ENCODE measurements at regions not wholly inside any gene's neighbourhood (a gene's known extent, or its start where the extent isn't known, plus 50 kb on each side); places are given as distances from the start of the nearest gene placed in this dataset.

DNA sequence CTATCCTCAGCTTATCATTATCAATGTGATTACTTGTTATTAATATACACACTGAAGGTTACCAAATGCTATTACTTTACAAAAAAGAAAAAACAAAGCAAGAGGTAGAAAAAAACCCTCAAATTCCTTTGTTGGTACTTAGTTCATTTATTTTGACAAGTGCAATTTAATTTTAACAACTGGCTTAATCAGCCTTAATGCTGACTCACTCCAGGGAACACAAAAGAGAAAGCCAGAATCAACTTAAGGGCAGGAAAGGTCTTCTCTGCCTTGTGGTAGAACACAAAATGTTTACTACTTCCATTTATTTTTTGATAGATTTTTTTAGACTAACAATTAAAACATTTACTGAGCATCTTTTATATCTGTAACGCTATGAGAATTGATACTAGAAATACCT, 417.1 kb downstream of the PCDH17 start:
- DNase-seq (ENCODE audit: low read depth) = peak; percentile 80

- no peak for DNase-seq (ENCODE audit: low read depth)
Observed at GRCh38 chr13:58051396-58051795, 419.9 kb downstream of the PCDH17 start.

GRCh38 chr13:58051807-58052375, 420.3 kb downstream of the PCDH17 start:
- DNase-seq (ENCODE audit: low read depth) = no peak

GRCh38 chr13:58056426-58056825, 424.9 kb downstream of the PCDH17 start:
- peak; percentile 21 for DNase-seq (ENCODE audit: low read depth)

DNA sequence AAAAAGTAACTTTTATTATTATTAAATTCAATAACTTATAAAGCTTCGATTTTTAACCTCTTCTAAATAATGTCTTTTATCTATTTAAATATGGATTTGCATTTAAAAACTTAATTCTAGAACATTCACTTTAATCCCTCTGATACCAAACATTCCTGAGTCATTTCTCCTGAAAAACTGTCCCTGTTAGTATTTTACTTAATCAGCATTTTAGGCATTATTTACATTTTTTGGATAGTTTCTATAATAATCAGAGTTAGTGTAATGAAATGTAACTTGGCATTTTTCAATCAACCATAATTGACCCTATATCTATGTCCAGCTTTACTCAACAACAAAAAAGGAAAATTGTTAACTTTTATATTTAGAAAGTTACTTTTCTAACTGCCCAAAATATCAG, 428.1 kb downstream of the PCDH17 start:
- no peak for DNase-seq (ENCODE audit: low read depth)

- DNase-seq (ENCODE audit: low read depth) = no peak
Observed at GRCh38 chr13:58080806-58081205, 449.3 kb downstream of the PCDH17 start.

DNA sequence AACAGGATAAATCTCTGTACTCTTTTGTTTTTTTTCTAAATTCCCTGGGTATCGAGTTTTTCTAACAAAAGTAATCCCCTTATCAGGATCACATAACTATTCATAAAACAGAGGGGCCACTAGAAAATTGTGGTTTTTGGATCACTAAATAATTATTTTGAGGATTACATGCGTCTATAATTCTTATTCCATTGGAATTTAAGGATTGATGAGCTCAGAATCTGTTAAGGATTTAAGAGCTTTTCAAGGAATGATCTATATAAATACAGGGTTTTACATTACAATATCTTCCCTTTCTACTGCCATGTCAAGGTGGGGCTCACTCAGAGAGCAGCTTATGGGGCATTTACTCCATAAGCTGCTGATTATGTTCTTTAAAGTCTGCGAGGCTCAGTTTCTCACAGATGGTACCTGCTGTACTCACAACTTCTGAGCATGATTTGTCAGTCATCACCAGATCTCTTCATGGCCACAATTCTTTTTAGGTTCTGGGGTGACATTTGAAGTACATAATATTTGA, 449.8 kb downstream of the PCDH17 start:
- no peak for DNase-seq (ENCODE audit: low read depth)

GRCh38 chr13:58083064-58083463, 451.5 kb downstream of the PCDH17 start:
- DNase-seq (ENCODE audit: low read depth) = no peak

GRCh38 chr13:58085274-58085673, 453.7 kb downstream of the PCDH17 start:
- no peak for DNase-seq (ENCODE audit: low read depth)

GRCh38 chr13:58085819-58086218, 454.3 kb downstream of the PCDH17 start:
- peak; percentile 4 for DNase-seq (ENCODE audit: low read depth)

DNA sequence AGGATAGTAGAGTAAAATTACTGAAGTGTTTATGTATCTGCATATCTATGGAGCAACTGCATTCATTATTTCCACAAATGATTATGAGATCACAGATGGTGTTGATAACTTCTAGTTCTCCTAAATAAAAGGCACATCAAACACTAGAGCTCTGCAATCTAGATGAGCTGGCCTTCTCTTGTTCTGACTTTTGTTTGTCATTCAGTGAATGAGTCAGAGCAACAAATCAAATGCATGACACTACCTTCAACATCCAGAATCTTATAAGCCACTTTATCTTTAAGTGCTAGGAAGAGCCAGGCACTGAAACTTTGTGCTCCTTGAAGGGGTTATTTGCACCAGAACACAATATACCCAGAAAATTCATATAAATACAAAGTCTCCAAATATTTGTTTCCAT, 456.0 kb downstream of the PCDH17 start:
- peak; percentile 1 for DNase-seq (ENCODE audit: low read depth)

GRCh38 chr13:58093394-58093793, 461.9 kb downstream of the PCDH17 start:
- DNase-seq (ENCODE audit: low read depth) = no peak

GRCh38 chr13:58097831-58098230, 466.3 kb downstream of the PCDH17 start:
- DNase-seq (ENCODE audit: low read depth) = peak; percentile 32

DNA sequence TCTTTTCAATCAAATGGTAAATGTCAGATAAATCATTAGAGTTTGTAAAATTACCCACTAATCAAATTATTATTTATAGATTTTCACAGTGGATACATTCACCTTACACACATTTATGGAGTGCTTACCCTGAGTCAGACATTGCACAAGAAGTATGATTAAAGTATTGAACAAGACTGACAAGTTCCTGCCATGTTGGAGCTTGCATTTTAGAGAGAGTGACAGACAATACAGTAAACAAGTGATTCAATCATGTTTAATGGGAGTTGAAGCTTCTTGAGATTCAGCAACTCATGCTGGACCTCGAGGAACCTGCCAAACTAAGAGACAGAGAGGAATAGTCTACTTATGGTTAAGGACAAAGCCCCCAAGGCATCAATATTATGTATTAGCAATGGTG, 487.8 kb downstream of the PCDH17 start:
- DNase-seq (ENCODE audit: low read depth) = no peak

- DNase-seq (ENCODE audit: low read depth) = no peak
Observed at GRCh38 chr13:58119804-58120203, 488.3 kb downstream of the PCDH17 start.

DNA sequence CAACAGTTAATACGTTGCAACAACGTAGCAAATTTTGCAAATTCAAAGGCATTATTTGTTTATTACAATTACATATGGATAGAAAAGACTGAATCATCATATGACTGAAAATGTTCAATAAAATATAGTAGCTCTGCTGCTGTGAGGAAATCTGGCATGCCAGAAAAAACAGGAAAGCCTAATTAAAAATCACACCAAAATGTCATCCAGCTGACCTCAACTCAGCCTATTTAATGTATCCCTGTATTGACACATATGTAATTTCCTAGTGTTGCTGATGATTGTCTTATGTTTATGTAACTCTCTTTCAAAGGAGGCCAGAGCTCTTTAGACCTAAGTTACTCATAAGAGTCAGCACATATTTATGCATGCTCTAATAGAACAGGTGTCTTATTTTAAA, 495.0 kb downstream of the PCDH17 start:
- no peak for DNase-seq (ENCODE audit: low read depth)

GRCh38 chr13:58134012-58134411, 502.5 kb downstream of the PCDH17 start:
- DNase-seq (ENCODE audit: low read depth) = no peak

GRCh38 chr13:58134525-58134924, 503.0 kb downstream of the PCDH17 start:
- DNase-seq (ENCODE audit: low read depth) = no peak

GRCh38 chr13:58142952-58143351, 511.4 kb downstream of the PCDH17 start:
- no peak for DNase-seq (ENCODE audit: low read depth)

- no peak for DNase-seq (ENCODE audit: low read depth)
Observed at GRCh38 chr13:58144616-58145015, 513.1 kb downstream of the PCDH17 start.

- peak; percentile 1 for DNase-seq (ENCODE audit: low read depth)
Observed at GRCh38 chr13:58151452-58151851, 519.9 kb downstream of the PCDH17 start.

DNA sequence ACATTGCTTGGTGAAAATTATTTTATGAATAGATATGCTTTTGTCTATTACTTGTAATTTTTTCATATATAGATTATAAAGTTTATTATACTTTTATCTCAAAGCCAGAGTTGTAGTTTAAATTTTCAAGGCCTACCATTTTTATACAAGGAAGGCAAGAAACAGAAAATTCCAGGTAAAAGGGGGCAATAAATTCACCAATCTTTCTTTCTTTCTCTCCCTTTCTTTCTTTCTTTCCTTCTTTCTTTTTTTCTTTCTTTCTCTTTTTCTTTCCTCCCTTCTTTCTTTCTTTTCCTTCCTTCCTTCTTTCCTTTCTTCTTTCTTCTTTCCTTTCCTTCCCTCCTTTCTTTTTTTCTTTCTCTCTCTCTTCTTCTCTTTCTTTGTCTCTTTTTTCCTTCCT, 529.4 kb downstream of the PCDH17 start:
- DNase-seq (ENCODE audit: low read depth) = no peak

DNA sequence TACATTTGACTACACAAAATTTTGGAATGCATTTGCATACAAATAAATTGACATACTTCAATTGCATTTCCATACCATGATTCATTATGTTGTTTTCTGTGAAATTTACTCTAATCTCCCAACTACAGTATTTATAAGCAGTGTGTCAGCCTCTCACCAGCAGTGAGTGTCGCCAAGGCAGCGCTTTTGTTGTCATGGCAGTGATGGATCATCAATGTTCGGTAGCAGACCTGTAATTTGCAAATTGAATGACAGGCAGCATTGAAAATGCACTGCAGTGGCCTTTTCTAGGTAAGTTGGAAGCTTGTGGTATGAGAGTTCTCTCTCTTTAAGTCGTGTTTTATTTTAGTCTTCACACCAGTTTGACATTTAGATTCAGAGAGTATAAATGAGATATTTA, 534.1 kb downstream of the PCDH17 start:
- DNase-seq (ENCODE audit: low read depth) = no peak

- no peak for DNase-seq (ENCODE audit: low read depth)
Observed at GRCh38 chr13:58181111-58181510, 549.6 kb downstream of the PCDH17 start.

Measured in renal cortical epithelial cell (primary cell).